GM12891 (cell line): ENCODE measurements at regions not wholly inside any gene's neighbourhood (a gene's known extent, or its start where the extent isn't known, plus 50 kb on each side); places are given as distances from the start of the nearest gene placed in this dataset.

Experiments used
- PAX5 ChIP-seq: IDR thresholded peaks from 2 replicates; pipeline ENCODE4 v1.6.1; 2011; ENCODE audit warnings: low read length, moderate library complexity, mild to moderate bottlenecking; ENCODE audit not compliant: insufficient read depth, severe bottlenecking
- POLR2A ChIP-seq: IDR thresholded peaks from 2 replicates; pipeline ENCODE4 v1.6.1; 2011; ENCODE audit warnings: low read depth, low read length, control low read depth
- POLR2AphosphoS5 ChIP-seq: IDR thresholded peaks from 2 replicates; pipeline ENCODE4 v1.6.1; 2011; ENCODE audit warnings: low read depth, low read length, control low read depth
- TAF1 ChIP-seq: IDR thresholded peaks from 2 replicates; pipeline ENCODE4 v1.6.1; 2011; ENCODE audit warnings: low read depth, low read length, control low read depth

DNA sequence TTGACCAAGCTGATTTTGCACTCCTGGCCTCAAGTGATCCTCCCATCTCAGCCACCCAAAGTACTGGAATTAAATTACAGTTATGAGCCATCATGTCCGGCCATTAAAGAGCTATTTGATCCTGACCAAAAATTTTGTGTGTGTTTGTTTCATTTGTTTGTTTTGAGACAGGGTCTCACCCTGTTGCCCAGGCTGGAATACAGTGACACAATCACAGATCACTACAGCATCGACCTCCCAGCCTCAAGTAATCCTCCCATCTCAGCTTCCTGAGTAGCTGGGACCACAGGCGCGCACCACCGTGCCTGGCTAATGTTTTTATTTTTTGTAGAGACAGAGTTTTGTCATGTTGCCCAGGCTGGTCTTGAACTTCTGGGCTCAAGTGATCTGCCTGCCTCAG, 82.9 kb upstream of the RBPJ start:
- no peak for TF ChIP-seq POLR2A
- TF ChIP-seq POLR2AphosphoS5, result no peak
- TF ChIP-seq PAX5, result no peak
- TF ChIP-seq TAF1, result no peak
